ENCODE measurements at regions not wholly inside any gene's neighbourhood (a gene's known extent, or its start where the extent isn't known, plus 50 kb on each side); places are given as distances from the start of the nearest gene placed in this dataset.

GRCh38 chr16:59170099-59170712 is 436.1 kb upstream of the GOT2 start:
- no peak for DNase-seq (ENCODE audit: low read depth in 3 of 3, low spot score in 2 of 3)

- DNase-seq (ENCODE audit: low read depth in 3 of 3, low spot score in 2 of 3) = no peak
Measured at GRCh38 chr16:59169168-59169567, 435.1 kb upstream of the GOT2 start.

- peak in 1 of 3 donors; percentile 23 for DNase-seq (ENCODE audit: low read depth in 3 of 3, low spot score in 2 of 3)
Measured at GRCh38 chr16:59168461-59169114, 434.5 kb upstream of the GOT2 start.

GRCh38 chr16:59164461-59164860 is 430.3 kb upstream of the GOT2 start:
- DNase-seq (ENCODE audit: low read depth in 3 of 3, low spot score in 2 of 3) = peak in 1 of 3 donors; percentile 16

- no peak for DNase-seq (ENCODE audit: low read depth in 3 of 3, low spot score in 2 of 3)
Measured at GRCh38 chr16:59163371-59164055, 429.4 kb upstream of the GOT2 start.

- DNase-seq (ENCODE audit: low read depth in 3 of 3, low spot score in 2 of 3) = no peak
Measured at GRCh38 chr16:59161679-59162078, 427.6 kb upstream of the GOT2 start.

GRCh38 chr16:59154295-59154694 is 420.2 kb upstream of the GOT2 start:
- DNase-seq (ENCODE audit: low read depth in 3 of 3, low spot score in 2 of 3) = no peak

GRCh38 chr16:59148769-59149155 is 414.6 kb upstream of the GOT2 start:
- DNase-seq (ENCODE audit: low read depth in 3 of 3, low spot score in 2 of 3) = no peak

- no peak for DNase-seq (ENCODE audit: low read depth in 3 of 3, low spot score in 2 of 3)
Measured at GRCh38 chr16:59148056-59148768, 414.1 kb upstream of the GOT2 start.

GRCh38 chr16:59146140-59146539 is 412.0 kb upstream of the GOT2 start:
- no peak for DNase-seq (ENCODE audit: low read depth in 3 of 3, low spot score in 2 of 3)

GRCh38 chr16:59144841-59145240 is 410.7 kb upstream of the GOT2 start:
- no peak for DNase-seq (ENCODE audit: low read depth in 3 of 3, low spot score in 2 of 3)

GRCh38 chr16:59144326-59144725 is 410.2 kb upstream of the GOT2 start:
- no peak for DNase-seq (ENCODE audit: low read depth in 3 of 3, low spot score in 2 of 3)

GRCh38 chr16:59126486-59126885 is 392.4 kb upstream of the GOT2 start:
- DNase-seq (ENCODE audit: low read depth in 3 of 3, low spot score in 2 of 3) = no peak

- DNase-seq (ENCODE audit: low read depth in 3 of 3, low spot score in 2 of 3) = no peak
Measured at GRCh38 chr16:59124056-59124455, 389.9 kb upstream of the GOT2 start.

GRCh38 chr16:59123479-59123878 is 389.4 kb upstream of the GOT2 start:
- DNase-seq (ENCODE audit: low read depth in 3 of 3, low spot score in 2 of 3) = no peak

GRCh38 chr16:59122262-59122537 is 388.1 kb upstream of the GOT2 start:
- no peak for DNase-seq (ENCODE audit: low read depth in 3 of 3, low spot score in 2 of 3)

GRCh38 chr16:59121411-59122261 is 387.5 kb upstream of the GOT2 start:
- DNase-seq (ENCODE audit: low read depth in 3 of 3, low spot score in 2 of 3) = no peak

- no peak for DNase-seq (ENCODE audit: low read depth in 3 of 3, low spot score in 2 of 3)
Measured at GRCh38 chr16:59116744-59117143, 382.6 kb upstream of the GOT2 start.

GRCh38 chr16:59114790-59115189 is 380.7 kb upstream of the GOT2 start:
- DNase-seq (ENCODE audit: low read depth in 3 of 3, low spot score in 2 of 3) = no peak

- no peak for DNase-seq (ENCODE audit: low read depth in 3 of 3, low spot score in 2 of 3)
Measured at GRCh38 chr16:59113004-59113670, 379.0 kb upstream of the GOT2 start.

Data from right renal cortex interstitium (tissue), 3 donors.